IMR-90 (cell line): ENCODE measurements at regions not wholly inside any gene's neighbourhood (a gene's known extent, or its start where the extent isn't known, plus 50 kb on each side); places are given as distances from the start of the nearest gene placed in this dataset.

Experiments
- CEBPB ChIP-seq: IDR thresholded peaks from 2 replicates; pipeline ENCODE4 v1.6.1; 2012; ENCODE audit warnings: low read depth, low read length, improper control_type of control experiment
- CHD1 ChIP-seq: IDR thresholded peaks from 2 replicates; pipeline ENCODE4 v1.6.1; 2012; ENCODE audit warnings: low read depth, low read length, improper control_type of control experiment
- ELK1 ChIP-seq: fragments of 150-350 bp; IDR thresholded peaks from 2 replicates; pipeline ENCODE4 v1.6.1; 2016; ENCODE audit warnings: low read depth, mild to moderate bottlenecking, low read length, moderate library complexity, borderline replicate concordance
- FOS ChIP-seq: fragments of 150-350 bp; IDR thresholded peaks from 2 replicates; pipeline ENCODE4 v1.6.1; 2016; ENCODE audit warnings: low read depth, low read length
- MAFK ChIP-seq: IDR thresholded peaks from 2 replicates; pipeline ENCODE4 v1.6.1; 2012; ENCODE audit warnings: low read depth, low read length, improper control_type of control experiment
- MXI1 ChIP-seq: IDR thresholded peaks from 2 replicates; pipeline ENCODE4 v1.6.1; 2012; ENCODE audit warnings: low read depth, mild to moderate bottlenecking, low read length, moderate library complexity, borderline replicate concordance
- POLR2A ChIP-seq: IDR thresholded peaks from 2 replicates; pipeline ENCODE4 v1.6.1; 2012; ENCODE audit warnings: mild to moderate bottlenecking, low read depth, low read length
- RAD21 ChIP-seq: IDR thresholded peaks from 2 replicates; pipeline ENCODE4 v1.6.1; 2012; ENCODE audit warnings: low read length, improper control_type of control experiment
- RCOR1 ChIP-seq: IDR thresholded peaks from 2 replicates; pipeline ENCODE4 v1.6.1; 2012; ENCODE audit warnings: mild to moderate bottlenecking, low read length, improper control_type of control experiment; ENCODE audit not compliant: insufficient replicate concordance
- SMC3 ChIP-seq: fragments of 150-350 bp; IDR thresholded peaks from 2 replicates; pipeline ENCODE4 v1.6.1; 2016; ENCODE audit warnings: low read depth, mild to moderate bottlenecking, antibody characterized with exemption, low read length, moderate library complexity
- USF2 ChIP-seq: fragments of 150-350 bp; IDR thresholded peaks from 2 replicates; pipeline ENCODE4 v1.6.1; 2017; ENCODE audit warnings: mild to moderate bottlenecking, antibody characterized with exemption, low read length, low read depth
- TF ChIP-seq, protein P1 (sequence below): conservative IDR thresholded peaks from 2 replicates; pipeline ENCODE4 v1.5.1; 2012; ENCODE audit warnings: mild to moderate bottlenecking, low read depth, low read length, improper control_type of control experiment

DNA sequence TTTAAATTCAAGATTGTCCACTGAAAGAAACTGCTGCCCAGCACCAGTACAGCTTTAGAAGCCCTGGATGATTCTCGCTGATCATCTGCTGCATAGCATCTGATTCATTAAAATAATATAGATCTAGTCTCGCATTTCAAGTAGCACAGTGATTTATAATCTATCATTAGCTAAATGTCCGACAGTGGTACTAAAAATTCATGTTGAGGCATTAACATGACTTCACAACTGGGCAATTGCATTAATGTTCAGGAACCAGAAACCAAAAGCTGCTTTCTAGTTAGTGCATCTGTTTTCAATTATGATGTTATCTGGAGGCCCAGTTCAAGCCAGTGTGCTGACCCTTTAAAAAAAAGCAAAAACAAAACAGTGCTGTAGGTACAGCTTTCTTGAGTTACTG, 1987.2 kb upstream of the SEL1L start:
- TF ChIP-seq POLR2A, result no peak
- TF ChIP-seq, protein P1, sequence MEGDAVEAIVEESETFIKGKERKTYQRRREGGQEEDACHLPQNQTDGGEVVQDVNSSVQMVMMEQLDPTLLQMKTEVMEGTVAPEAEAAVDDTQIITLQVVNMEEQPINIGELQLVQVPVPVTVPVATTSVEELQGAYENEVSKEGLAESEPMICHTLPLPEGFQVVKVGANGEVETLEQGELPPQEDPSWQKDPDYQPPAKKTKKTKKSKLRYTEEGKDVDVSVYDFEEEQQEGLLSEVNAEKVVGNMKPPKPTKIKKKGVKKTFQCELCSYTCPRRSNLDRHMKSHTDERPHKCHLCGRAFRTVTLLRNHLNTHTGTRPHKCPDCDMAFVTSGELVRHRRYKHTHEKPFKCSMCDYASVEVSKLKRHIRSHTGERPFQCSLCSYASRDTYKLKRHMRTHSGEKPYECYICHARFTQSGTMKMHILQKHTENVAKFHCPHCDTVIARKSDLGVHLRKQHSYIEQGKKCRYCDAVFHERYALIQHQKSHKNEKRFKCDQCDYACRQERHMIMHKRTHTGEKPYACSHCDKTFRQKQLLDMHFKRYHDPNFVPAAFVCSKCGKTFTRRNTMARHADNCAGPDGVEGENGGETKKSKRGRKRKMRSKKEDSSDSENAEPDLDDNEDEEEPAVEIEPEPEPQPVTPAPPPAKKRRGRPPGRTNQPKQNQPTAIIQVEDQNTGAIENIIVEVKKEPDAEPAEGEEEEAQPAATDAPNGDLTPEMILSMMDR, result no peak
- TF ChIP-seq MAFK, result no peak
- TF ChIP-seq RAD21, result no peak
- TF ChIP-seq MXI1, result no peak
- TF ChIP-seq SMC3, result no peak
- no peak for TF ChIP-seq RCOR1
- no peak for TF ChIP-seq USF2
- no peak for TF ChIP-seq CHD1
- no peak for TF ChIP-seq CEBPB
- no peak for TF ChIP-seq FOS
- TF ChIP-seq ELK1, result no peak
